Activated CD4-positive, alpha-beta T cell treated with anti-CD3 and anti-CD28 coated beads for 36 hours (primary cell): ENCODE measurements at regions not wholly inside any gene's neighbourhood (a gene's known extent, or its start where the extent isn't known, plus 50 kb on each side); places are given as distances from the start of the nearest gene placed in this dataset.

ENCODE experiments used
- ATAC-seq: fragments of 200-7000 bp; cut with Tn5 transposase; one replicate; pipeline ENCODE4 v1.10.0; 2021; ENCODE audit warnings: mild to moderate bottlenecking, moderate library complexity
- CTCF ChIA-PET: fragments of 350-600 bp; sonication (Branson Sonifier 250); formaldehyde crosslinking; loops from one replicate; lab custom pipeline; 2021; ENCODE audit warnings: antibody characterized with exemption; lab: Charles Lee
- POLR2A ChIA-PET: fragments of 350-600 bp; sonication (Branson Sonifier 250); formaldehyde crosslinking; loops from one replicate; lab custom pipeline; 2021; ENCODE audit warnings: antibody characterized with exemption, inconsistent platforms; lab: Charles Lee
- DNase-seq: peaks from one replicate; pipeline ENCODE4 v3.0.0-alpha.2; 2020
- H3K27ac Mint-ChIP-seq: one replicate; pipeline ENCODE4 v1.8.0; 2021; ENCODE audit warnings: mixed read lengths
- H3K27me3 Mint-ChIP-seq: one replicate; pipeline ENCODE4 v1.8.0; 2021; ENCODE audit warnings: mixed read lengths
- H3K36me3 Mint-ChIP-seq: one replicate; pipeline ENCODE4 v1.8.0; 2021; ENCODE audit warnings: low read depth, mixed read lengths
- H3K4me1 Mint-ChIP-seq: one replicate; pipeline ENCODE4 v1.8.0; 2021; ENCODE audit warnings: mixed read lengths
- H3K4me3 Mint-ChIP-seq: one replicate; pipeline ENCODE4 v1.8.0; 2021; ENCODE audit warnings: mild to moderate bottlenecking, moderate library complexity, mixed read lengths
- H3K9me3 Mint-ChIP-seq: one replicate; pipeline ENCODE4 v1.8.0; 2021; ENCODE audit warnings: low read depth, mixed read lengths
- intact Hi-C, 2 experiments: fragments of 100-400 bp; cut with DNase I in 1 of 2; cut with micrococcal nuclease in 1 of 2; formaldehyde crosslinking; loops; one replicate each; pipeline versions ENCODE4 v1.14.2 to v1.15.1; 2022 to 2024; cut with DNase I, micrococcal nuclease

GRCh38 chrX:34576864-34577263, 80.2 kb downstream of the TMEM47 start:
- no peaks in the 10 kb centered on the region for H3K36me3 Mint-ChIP-seq
- H3K27me3 Mint-ChIP-seq: no peaks in the 10 kb centered on the region
- H3K9me3 Mint-ChIP-seq: peaks cover 3% of the 10 kb centered on the region
- no peak for DNase-seq
- ChIA-PET POLR2A (no interaction called here), CTCF (interaction anchor here (0.6 kb wide), 1 partner anchor 197 kb away, joined by 3 read pairs; no protein-coding TSS in a partner anchor)
- no peak for ATAC-seq
- H3K27ac Mint-ChIP-seq: no peak overlapping the region
- intact Hi-C loops: no loop called here
- no peak overlapping the region for H3K4me3 Mint-ChIP-seq
- H3K4me1 Mint-ChIP-seq: no peaks in the 10 kb centered on the region

GRCh38 chrX:34565981-34566380, 91.1 kb downstream of the TMEM47 start:
- Mint-ChIP-seq H3K27ac (no peak overlapping the region), H3K4me1 (no peaks in the 10 kb centered on the region), H3K4me3 (no peak overlapping the region), H3K27me3 (no peaks in the 10 kb centered on the region), H3K9me3 (no peaks in the 10 kb centered on the region), H3K36me3 (no peaks in the 10 kb centered on the region)
- POLR2A ChIA-PET: no interaction called here
- DNase-seq (no peak), ATAC-seq (no peak)
- CTCF ChIA-PET: no interaction called here
- intact Hi-C loops: no loop called here

- H3K4me3 Mint-ChIP-seq: no peak overlapping the region
- DNase-seq (no peak), ATAC-seq (no peak)
- intact Hi-C loops: no loop called here
- H3K27me3 Mint-ChIP-seq: no peaks in the 10 kb centered on the region
- H3K27ac Mint-ChIP-seq: no peak overlapping the region
- no peaks in the 10 kb centered on the region for H3K4me1 Mint-ChIP-seq
- ChIA-PET POLR2A (no interaction called here), CTCF (no interaction called here)
- no peaks in the 10 kb centered on the region for H3K9me3 Mint-ChIP-seq
- H3K36me3 Mint-ChIP-seq: no peaks in the 10 kb centered on the region
Measured at GRCh38 chrX:34563804-34564203, 93.3 kb downstream of the TMEM47 start.

- no peak overlapping the region for H3K4me3 Mint-ChIP-seq
- H3K36me3 Mint-ChIP-seq: no peaks in the 10 kb centered on the region
- DNase-seq: no peak
- intact Hi-C loops: no loop called here
- ChIA-PET CTCF (no interaction called here), POLR2A (no interaction called here)
- H3K27me3 Mint-ChIP-seq: no peaks in the 10 kb centered on the region
- H3K4me1 Mint-ChIP-seq: no peaks in the 10 kb centered on the region
- H3K9me3 Mint-ChIP-seq: no peaks in the 10 kb centered on the region
- no peak overlapping the region for H3K27ac Mint-ChIP-seq
- no peak for ATAC-seq
Measured at GRCh38 chrX:34563061-34563460, 94.0 kb downstream of the TMEM47 start.

GRCh38 chrX:34562006-34562405, 95.1 kb downstream of the TMEM47 start:
- H3K27ac Mint-ChIP-seq: no peak overlapping the region
- no peaks in the 10 kb centered on the region for H3K36me3 Mint-ChIP-seq
- H3K4me1 Mint-ChIP-seq: no peaks in the 10 kb centered on the region
- ChIA-PET POLR2A (no interaction called here), CTCF (no interaction called here)
- H3K4me3 Mint-ChIP-seq: no peak overlapping the region
- intact Hi-C loops: no loop called here
- H3K27me3 Mint-ChIP-seq: no peaks in the 10 kb centered on the region
- H3K9me3 Mint-ChIP-seq: no peaks in the 10 kb centered on the region
- ATAC-seq (no peak), DNase-seq (no peak)

- DNase-seq (no peak), ATAC-seq (no peak)
- H3K9me3 Mint-ChIP-seq: no peaks in the 10 kb centered on the region
- no peak overlapping the region for H3K4me3 Mint-ChIP-seq
- H3K4me1 Mint-ChIP-seq: no peaks in the 10 kb centered on the region
- no peaks in the 10 kb centered on the region for H3K27me3 Mint-ChIP-seq
- POLR2A ChIA-PET: no interaction called here
- CTCF ChIA-PET: no interaction called here
- intact Hi-C loops: no loop called here
- H3K27ac Mint-ChIP-seq: no peak overlapping the region
- no peaks in the 10 kb centered on the region for H3K36me3 Mint-ChIP-seq
Measured at GRCh38 chrX:34560180-34560579, 96.9 kb downstream of the TMEM47 start.

- POLR2A ChIA-PET: no interaction called here
- intact Hi-C loops: no loop called here
- CTCF ChIA-PET: no interaction called here
- ATAC-seq (no peak), DNase-seq (no peak)
- H3K27me3 Mint-ChIP-seq: no peaks in the 10 kb centered on the region
- no peaks in the 10 kb centered on the region for H3K4me1 Mint-ChIP-seq
- H3K9me3 Mint-ChIP-seq: no peaks in the 10 kb centered on the region
- no peak overlapping the region for H3K27ac Mint-ChIP-seq
- H3K36me3 Mint-ChIP-seq: no peaks in the 10 kb centered on the region
- no peak overlapping the region for H3K4me3 Mint-ChIP-seq
Measured at GRCh38 chrX:34559325-34559724, 97.8 kb downstream of the TMEM47 start.

- no peaks in the 10 kb centered on the region for H3K9me3 Mint-ChIP-seq
- H3K4me1 Mint-ChIP-seq: no peaks in the 10 kb centered on the region
- no peak overlapping the region for H3K27ac Mint-ChIP-seq
- ATAC-seq (no peak), DNase-seq (no peak)
- ChIA-PET POLR2A (no interaction called here), CTCF (no interaction called here)
- no peak overlapping the region for H3K4me3 Mint-ChIP-seq
- no peaks in the 10 kb centered on the region for H3K27me3 Mint-ChIP-seq
- intact Hi-C loops: no loop called here
- H3K36me3 Mint-ChIP-seq: no peaks in the 10 kb centered on the region
Measured at GRCh38 chrX:34557733-34558132, 99.4 kb downstream of the TMEM47 start.

- POLR2A ChIA-PET: no interaction called here
- intact Hi-C loops: no loop called here
- H3K27ac Mint-ChIP-seq: no peak overlapping the region
Measured at GRCh38 chrX:34555481-34555880, 101.6 kb downstream of the TMEM47 start.

GRCh38 chrX:34546366-34546765, 110.7 kb downstream of the TMEM47 start:
- Mint-ChIP-seq H3K27me3 (no peaks in the 10 kb centered on the region), H3K4me3 (no peak overlapping the region), H3K36me3 (no peaks in the 10 kb centered on the region), H3K9me3 (peaks cover 2% of the 10 kb centered on the region), H3K27ac (no peak overlapping the region), H3K4me1 (no peaks in the 10 kb centered on the region)
- ChIA-PET CTCF (no interaction called here), POLR2A (no interaction called here)
- no peak for DNase-seq
- no peak for ATAC-seq
- intact Hi-C loops: no loop called here

More at GRCh38 chrX:34555481-34555880, 101.6 kb downstream of the TMEM47 start:
- Mint-ChIP-seq H3K4me3 (no peak overlapping the region), H3K9me3 (no peaks in the 10 kb centered on the region), H3K27me3 (no peaks in the 10 kb centered on the region), H3K36me3 (no peaks in the 10 kb centered on the region), H3K4me1 (no peaks in the 10 kb centered on the region)
- CTCF ChIA-PET: no interaction called here
- ATAC-seq (no peak), DNase-seq (no peak)

GRCh38 chrX:34528081-34528480, 129.0 kb downstream of the TMEM47 start:
- ATAC-seq: no peak
- ChIA-PET CTCF (no interaction called here), POLR2A (no interaction called here)
- Mint-ChIP-seq H3K27me3 (no peaks in the 10 kb centered on the region), H3K9me3 (no peaks in the 10 kb centered on the region), H3K27ac (no peak overlapping the region), H3K36me3 (no peaks in the 10 kb centered on the region), H3K4me3 (no peak overlapping the region), H3K4me1 (no peaks in the 10 kb centered on the region)
- intact Hi-C loops: no loop called here
- DNase-seq: no peak

- intact Hi-C loops: no loop called here
- H3K27me3 Mint-ChIP-seq: no peaks in the 10 kb centered on the region
- no peaks in the 10 kb centered on the region for H3K36me3 Mint-ChIP-seq
- peaks cover 4% of the 10 kb centered on the region for H3K9me3 Mint-ChIP-seq
- no peak overlapping the region for H3K4me3 Mint-ChIP-seq
- no peak overlapping the region for H3K27ac Mint-ChIP-seq
- no peak for ATAC-seq
- DNase-seq: no peak
- ChIA-PET CTCF (no interaction called here), POLR2A (no interaction called here)
- no peaks in the 10 kb centered on the region for H3K4me1 Mint-ChIP-seq
Measured at GRCh38 chrX:34521563-34521962, 135.5 kb downstream of the TMEM47 start.

GRCh38 chrX:34509394-34509793, 147.7 kb downstream of the TMEM47 start:
- Mint-ChIP-seq H3K4me3 (no peak overlapping the region), H3K27me3 (no peaks in the 10 kb centered on the region), H3K36me3 (peaks cover 1% of the 10 kb centered on the region), H3K9me3 (no peaks in the 10 kb centered on the region), H3K27ac (no peak overlapping the region), H3K4me1 (no peaks in the 10 kb centered on the region)
- DNase-seq (no peak), ATAC-seq (no peak)
- CTCF ChIA-PET: no interaction called here
- POLR2A ChIA-PET: no interaction called here
- intact Hi-C loops: no loop called here
